Caco-2 (cell line): ENCODE measurements at regions not wholly inside any gene's neighbourhood (a gene's known extent, or its start where the extent isn't known, plus 50 kb on each side); places are given as distances from the start of the nearest gene placed in this dataset.
A peak's percentile ranks its signal among the peaks of the same experiment; 100 is the strongest.

ENCODE experiments used
- BruUV-seq: library from RNA; stranded (reverse); fragments of 400-500 nt; replicated peaks from 2 replicates; lab custom pipeline; 2021; lab: Mats Ljungman, UMichigan
- CTCF ChIA-PET: fragments of 300-600 bp; sonication (Branson Sonifier 250); formaldehyde crosslinking; loops from one replicate; lab custom pipeline; 2022; ENCODE audit warnings: antibody characterized with exemption; lab: Charles Lee
- POLR2A ChIA-PET: fragments of 300-600 bp; sonication (Branson Sonifier 250); formaldehyde crosslinking; loops from one replicate; lab custom pipeline; 2022; ENCODE audit warnings: antibody characterized with exemption; lab: Charles Lee
- DNase-seq, 2 experiments: peaks; one replicate each; pipeline versions ENCODE4 v3.0.0 to v3.0.0-alpha.2; 2020 to 2022
- H3K27me3 ChIP-seq: replicated peaks from 2 replicates; pipeline ENCODE4 v1.6.0; 2011; ENCODE audit warnings: low read length; ENCODE audit not compliant: control insufficient read depth, insufficient read depth
- H3K36me3 ChIP-seq: 2 replicates; pipeline ENCODE4 v1.5.1; 2011; ENCODE audit warnings: low read length; ENCODE audit not compliant: control insufficient read depth, insufficient read depth
- H3K4me1 ChIP-seq: fragments of 250-450 bp; sonication (Bioruptor Pico); 2 replicates; pipeline ENCODE4 v1.5.1; 2020; ENCODE audit warnings: mild to moderate bottlenecking
- H3K4me3 ChIP-seq: 2 replicates; pipeline ENCODE4 v1.5.1; 2011; ENCODE audit warnings: low read depth, mild to moderate bottlenecking, control low read depth, low read length
- H3K9me3 ChIP-seq: fragments of 250-450 bp; sonication (Bioruptor Pico); 2 replicates; pipeline ENCODE4 v1.5.1; 2020; ENCODE audit warnings: mild to moderate bottlenecking, moderate library complexity
- H3K27ac Mint-ChIP-seq: one replicate; pipeline ENCODE4 v1.8.0; 2022; ENCODE audit warnings: mixed read lengths; ENCODE audit not compliant: unreplicated experiment
- H3K27me3 Mint-ChIP-seq: one replicate; pipeline ENCODE4 v1.8.0; 2022; ENCODE audit warnings: mixed read lengths; ENCODE audit not compliant: insufficient read depth, unreplicated experiment
- H3K36me3 Mint-ChIP-seq: one replicate; pipeline ENCODE4 v1.8.0; 2022; ENCODE audit warnings: mild to moderate bottlenecking, mixed read lengths; ENCODE audit not compliant: insufficient read depth, unreplicated experiment
- H3K4me1 Mint-ChIP-seq: one replicate; pipeline ENCODE4 v1.8.0; 2022; ENCODE audit warnings: low read depth, mixed read lengths; ENCODE audit not compliant: unreplicated experiment
- H3K4me3 Mint-ChIP-seq: one replicate; pipeline ENCODE4 v1.8.0; 2022; ENCODE audit warnings: mild to moderate bottlenecking, moderate library complexity, mixed read lengths; ENCODE audit not compliant: unreplicated experiment
- H3K9me3 Mint-ChIP-seq: one replicate; pipeline ENCODE4 v1.8.0; 2022; ENCODE audit warnings: mixed read lengths; ENCODE audit not compliant: unreplicated experiment
- CTCF ChIP-seq, 2 experiments: fragments of 200-600 bp in 1 of 2; IDR thresholded peaks; 1 replicate in 1 of 2; 2 replicates in 1 of 2; pipeline versions ENCODE4 v1.5.1 to v1.8.0; 2011 to 2022; ENCODE audit warnings: antibody characterized with exemption in 1 of 2, control low read depth in 1 of 2, inconsistent platforms in 1 of 2, low read depth in 1 of 2, low read length in 1 of 2, mild to moderate bottlenecking in 1 of 2, moderate library complexity in 1 of 2; ENCODE audit not compliant: insufficient read depth in 1 of 2, severe bottlenecking in 1 of 2, unreplicated experiment in 1 of 2
- intact Hi-C: fragments of 100-400 bp; cut with micrococcal nuclease; formaldehyde crosslinking; loops from one replicate; pipeline ENCODE4 v1.10.0; 2022; ENCODE audit not compliant: unreplicated experiment

GRCh38 chr4:8766610-8767009 is 105.0 kb downstream of the HMX1 start:
- no peaks in the 10 kb centered on the region for H3K36me3 Mint-ChIP-seq
- intact Hi-C loops, result no loop called here
- peaks cover 6% of the 10 kb centered on the region for H3K27me3 Mint-ChIP-seq
- Histone ChIP-seq H3K4me1 (no peaks in the 10 kb centered on the region), H3K4me3 (no peak overlapping the region), H3K36me3 (no peaks in the 10 kb centered on the region), H3K27me3 (no peaks in the 10 kb centered on the region; the same call in 1 of the 2 replicates), H3K9me3 (no peaks in the 10 kb centered on the region)
- no TSS peak for BruUV-seq
- no peaks in the 10 kb centered on the region for H3K9me3 Mint-ChIP-seq
- H3K4me3 Mint-ChIP-seq, result no peak overlapping the region
- no peaks in the 10 kb centered on the region for H3K4me1 Mint-ChIP-seq
- H3K27ac Mint-ChIP-seq, result no peak overlapping the region
- peak in 1 of 2 experiments; percentile 7 for DNase-seq
- POLR2A ChIA-PET, result no interaction called here
- CTCF ChIA-PET, result no interaction called here
- no peak for TF ChIP-seq CTCF (IDR thresholded peaks at IDR 0.05; ENCODE audit: insufficient read depth in 1 of 2, low read depth in 1 of 2, low read length in 1 of 2, severe bottlenecking in 1 of 2, unreplicated experiment in 1 of 2)

GRCh38 chr4:8765631-8766590 is 105.7 kb downstream of the HMX1 start:
- Histone ChIP-seq H3K4me3 (no peak overlapping the region), H3K4me1 (no peaks in the 10 kb centered on the region), H3K36me3 (no peaks in the 10 kb centered on the region), H3K9me3 (no peaks in the 10 kb centered on the region), H3K27me3 (no peaks in the 10 kb centered on the region; the same call in 1 of the 2 replicates)
- intact Hi-C loops, result no loop called here
- CTCF ChIA-PET, result no interaction called here
- Mint-ChIP-seq H3K27ac (no peak overlapping the region), H3K9me3 (no peaks in the 10 kb centered on the region), H3K27me3 (peaks cover 6% of the 10 kb centered on the region), H3K4me3 (no peak overlapping the region), H3K4me1 (no peaks in the 10 kb centered on the region), H3K36me3 (no peaks in the 10 kb centered on the region)
- DNase-seq, result peak in 1 of 2 experiments; percentile 24
- BruUV-seq, result no TSS peak
- POLR2A ChIA-PET, result no interaction called here
- TF ChIP-seq CTCF (IDR thresholded peaks at IDR 0.05; ENCODE audit: insufficient read depth in 1 of 2, low read depth in 1 of 2, low read length in 1 of 2, severe bottlenecking in 1 of 2, unreplicated experiment in 1 of 2), result no peak

- no peak overlapping the region for H3K4me3 ChIP-seq
- no TSS peak for BruUV-seq
- CTCF ChIA-PET, result no interaction called here
Measured at GRCh38 chr4:8765084-8765483, 106.6 kb downstream of the HMX1 start.

More at GRCh38 chr4:8765084-8765483, 106.6 kb downstream of the HMX1 start:
- H3K27me3 Mint-ChIP-seq, result peaks cover 6% of the 10 kb centered on the region
- POLR2A ChIA-PET, result no interaction called here
- H3K9me3 ChIP-seq, result no peaks in the 10 kb centered on the region
- no peaks in the 10 kb centered on the region for H3K9me3 Mint-ChIP-seq
- H3K4me1 ChIP-seq, result no peaks in the 10 kb centered on the region
- no peaks in the 10 kb centered on the region; the same call in 1 of the 2 replicates for H3K27me3 ChIP-seq
- no peak overlapping the region for H3K4me3 Mint-ChIP-seq
- H3K36me3 Mint-ChIP-seq, result no peaks in the 10 kb centered on the region
- H3K27ac Mint-ChIP-seq, result no peak overlapping the region
- peak in 1 of 2 experiments; percentile 14 for DNase-seq
- intact Hi-C loops, result no loop called here
- H3K4me1 Mint-ChIP-seq, result no peaks in the 10 kb centered on the region
- no peaks in the 10 kb centered on the region for H3K36me3 ChIP-seq
- no peak for TF ChIP-seq CTCF (IDR thresholded peaks at IDR 0.05; ENCODE audit: insufficient read depth in 1 of 2, low read depth in 1 of 2, low read length in 1 of 2, severe bottlenecking in 1 of 2, unreplicated experiment in 1 of 2)
